Neural progenitor cell (in vitro differentiated cells): ENCODE measurements at regions not wholly inside any gene's neighbourhood (a gene's known extent, or its start where the extent isn't known, plus 50 kb on each side); places are given as distances from the start of the nearest gene placed in this dataset.

Experiments
- DNase-seq: peaks from one replicate; pipeline ENCODE4 v3.0.0-alpha.2; 2016; ENCODE audit warnings: low spot score
- H2AFZ ChIP-seq: fragments of 200-600 bp; sonication (generic); replicated peaks from 2 replicates; pipeline ENCODE4 v1.6.1; 2016; ENCODE audit warnings: antibody characterized with exemption
- H3F3A ChIP-seq: fragments of 200-600 bp; sonication (generic); 2 replicates; pipeline ENCODE4 v1.6.1; 2016; ENCODE audit warnings: antibody characterized with exemption, low read depth
- H3K27ac ChIP-seq: fragments of 200-600 bp; sonication (generic); 2 replicates; pipeline ENCODE4 v1.5.1; 2016; ENCODE audit warnings: mild to moderate bottlenecking
- H3K27me3 ChIP-seq: fragments of 200-600 bp; sonication (generic); 2 replicates; pipeline ENCODE4 v1.6.1; 2016; ENCODE audit warnings: mild to moderate bottlenecking, moderate library complexity
- H3K36me3 ChIP-seq: fragments of 200-600 bp; sonication (generic); 2 replicates; pipeline ENCODE4 v1.5.1; 2016
- H3K4me1 ChIP-seq: fragments of 200-600 bp; sonication (generic); 2 replicates; pipeline ENCODE4 v1.6.1; 2016; ENCODE audit warnings: mixed run types
- H3K4me2 ChIP-seq: fragments of 200-600 bp; sonication (generic); 2 replicates; pipeline ENCODE4 v1.6.1; 2016
- H3K4me3 ChIP-seq: fragments of 200-600 bp; sonication (generic); 2 replicates; pipeline ENCODE4 v1.5.1; 2016
- H3K79me2 ChIP-seq: fragments of 200-600 bp; sonication (generic); 2 replicates; pipeline ENCODE4 v1.6.1; 2016; ENCODE audit warnings: low read depth
- H3K9ac ChIP-seq: fragments of 200-600 bp; sonication (generic); 2 replicates; pipeline ENCODE4 v1.6.1; 2016
- H3K9me3 ChIP-seq: fragments of 200-600 bp; sonication (generic); 2 replicates; pipeline ENCODE4 v1.5.1; 2016; ENCODE audit warnings: low read depth
- H4K20me1 ChIP-seq: fragments of 200-600 bp; sonication (generic); 2 replicates; pipeline ENCODE4 v1.6.1; 2016; ENCODE audit warnings: low read depth
- H3K27ac Mint-ChIP-seq: 3 replicates; pipeline ENCODE4 v1.8.0; 2021; ENCODE audit warnings: mixed read lengths
- H3K27me3 Mint-ChIP-seq: 2 replicates; pipeline ENCODE4 v1.8.0; 2022; ENCODE audit warnings: low read depth, mild to moderate bottlenecking, inconsistent platforms, moderate library complexity, mixed read lengths; ENCODE audit not compliant: insufficient read depth
- H3K36me3 Mint-ChIP-seq: 3 replicates; pipeline ENCODE4 v1.8.0; 2021; ENCODE audit warnings: mixed read lengths
- H3K4me1 Mint-ChIP-seq: 3 replicates; pipeline ENCODE4 v1.8.0; 2021; ENCODE audit warnings: mixed read lengths
- H3K4me3 Mint-ChIP-seq: 3 replicates; pipeline ENCODE4 v1.8.0; 2021; ENCODE audit warnings: mild to moderate bottlenecking, moderate library complexity, mixed read lengths
- H3K9me3 Mint-ChIP-seq: 3 replicates; pipeline ENCODE4 v1.8.0; 2020; ENCODE audit warnings: mixed read lengths
- CTCF ChIP-seq: fragments of 200-600 bp; sonication (generic); IDR thresholded peaks from 2 replicates; pipeline ENCODE4 v1.5.1; 2017; ENCODE audit warnings: antibody characterized with exemption, mild to moderate bottlenecking
- EZH2 ChIP-seq: fragments of 200-600 bp; sonication (generic); IDR thresholded peaks from 2 replicates; pipeline ENCODE4 v1.6.1; 2017; ENCODE audit warnings: antibody characterized with exemption, mild to moderate bottlenecking, moderate library complexity
- EZH2phosphoT487 ChIP-seq: fragments of 200-600 bp; sonication (generic); IDR thresholded peaks from 2 replicates; pipeline ENCODE4 v1.6.1; 2017; ENCODE audit warnings: antibody characterized with exemption

GRCh38 chr18:78664048-78664447, 315.6 kb upstream of the SALL3 start:
- Mint-ChIP-seq H3K4me1 (peaks cover 2% of the 10 kb centered on the region), H3K27me3 (peaks cover 7% of the 10 kb centered on the region), H3K36me3 (no peaks in the 10 kb centered on the region), H3K27ac (no peak overlapping the region), H3K4me3 (no peak overlapping the region), H3K9me3 (peaks cover 7% of the 10 kb centered on the region)
- Histone ChIP-seq H3K4me3 (no peak overlapping the region), H3K27me3 (no peaks in the 10 kb centered on the region), H3K9ac (no peak overlapping the region), H2AFZ (peak overlapping the region; percentile 68), H3K4me1 (no peaks in the 10 kb centered on the region), H3F3A (no peaks in the 10 kb centered on the region), H4K20me1 (no peaks in the 10 kb centered on the region), H3K27ac (no peak overlapping the region), H3K4me2 (no peak overlapping the region), H3K36me3 (no peaks in the 10 kb centered on the region), H3K9me3 (no peaks in the 10 kb centered on the region), H3K79me2 (no peaks in the 10 kb centered on the region)
- no peak for DNase-seq
- no peak for TF ChIP-seq CTCF
- no peak for TF ChIP-seq EZH2phosphoT487
- no peak for TF ChIP-seq EZH2

- Mint-ChIP-seq H3K4me3 (no peak overlapping the region), H3K27me3 (peaks cover 7% of the 10 kb centered on the region), H3K27ac (no peak overlapping the region), H3K36me3 (no peaks in the 10 kb centered on the region), H3K4me1 (peaks cover 2% of the 10 kb centered on the region), H3K9me3 (peaks cover 7% of the 10 kb centered on the region)
- no peaks in the 10 kb centered on the region for H3K36me3 ChIP-seq
- no peak overlapping the region for H3K9ac ChIP-seq
- no peak overlapping the region for H3K27ac ChIP-seq
- TF ChIP-seq EZH2, result no peak
- TF ChIP-seq EZH2phosphoT487, result no peak
- TF ChIP-seq CTCF, result no peak
- no peak overlapping the region for H3K4me3 ChIP-seq
- H3K79me2 ChIP-seq, result no peaks in the 10 kb centered on the region
- H3K4me2 ChIP-seq, result no peak overlapping the region
- no peaks in the 10 kb centered on the region for H3K27me3 ChIP-seq
- no peaks in the 10 kb centered on the region for H3F3A ChIP-seq
- H4K20me1 ChIP-seq, result no peaks in the 10 kb centered on the region
- no peak for DNase-seq
- H3K9me3 ChIP-seq, result no peaks in the 10 kb centered on the region
- no peaks in the 10 kb centered on the region for H3K4me1 ChIP-seq
- H2AFZ ChIP-seq, result no peak overlapping the region
Observed at GRCh38 chr18:78664848-78665247, 314.8 kb upstream of the SALL3 start.

GRCh38 chr18:78665644-78666043, 314.0 kb upstream of the SALL3 start:
- Mint-ChIP-seq H3K27me3 (no peaks in the 10 kb centered on the region), H3K27ac (no peak overlapping the region), H3K4me1 (peaks cover 5% of the 10 kb centered on the region), H3K9me3 (peaks cover 2% of the 10 kb centered on the region), H3K4me3 (no peak overlapping the region), H3K36me3 (no peaks in the 10 kb centered on the region)
- Histone ChIP-seq H3F3A (no peaks in the 10 kb centered on the region), H2AFZ (no peak overlapping the region), H4K20me1 (no peaks in the 10 kb centered on the region), H3K27ac (no peak overlapping the region), H3K79me2 (no peaks in the 10 kb centered on the region), H3K4me1 (no peaks in the 10 kb centered on the region), H3K4me3 (no peak overlapping the region), H3K36me3 (no peaks in the 10 kb centered on the region), H3K9me3 (no peaks in the 10 kb centered on the region), H3K4me2 (no peak overlapping the region), H3K9ac (no peak overlapping the region), H3K27me3 (no peaks in the 10 kb centered on the region)
- no peak for TF ChIP-seq CTCF
- TF ChIP-seq EZH2, result no peak
- no peak for TF ChIP-seq EZH2phosphoT487
- DNase-seq, result no peak
